Neutrophil (primary cell): ENCODE measurements at regions not wholly inside any gene's neighbourhood (a gene's known extent, or its start where the extent isn't known, plus 50 kb on each side); places are given as distances from the start of the nearest gene placed in this dataset.
A peak's percentile ranks its signal among the peaks of the same experiment; 100 is the strongest.

Source experiments
- H3K27ac ChIP-seq: fragments of 200-600 bp; sonication (generic); 2 replicates; pipeline ENCODE4 v1.5.1; 2016; ENCODE audit warnings: mild to moderate bottlenecking, moderate library complexity
- H3K27me3 ChIP-seq: fragments of 200-600 bp; sonication (generic); 2 replicates; pipeline ENCODE4 v1.6.0; 2016; ENCODE audit warnings: mild to moderate bottlenecking
- H3K36me3 ChIP-seq: fragments of 200-600 bp; sonication (generic); 2 replicates; pipeline ENCODE4 v1.5.1; 2017
- H3K4me1 ChIP-seq, 2 experiments: fragments of 200-600 bp in 1 of 2; sonication (generic) in 1 of 2; 1 replicate in 1 of 2; 2 replicates in 1 of 2; pipeline versions ENCODE4 v1.5.1 to v1.6.1; 2013 to 2016; ENCODE audit warnings: low read depth in 1 of 2, low read length in 1 of 2, mild to moderate bottlenecking in 1 of 2, moderate library complexity in 1 of 2; ENCODE audit not compliant: control insufficient read depth in 1 of 2, insufficient read depth in 1 of 2
- H3K4me3 ChIP-seq, 2 experiments: fragments of 200-600 bp in 1 of 2; sonication (generic) in 1 of 2; 1 replicate in 1 of 2; 2 replicates in 1 of 2; pipeline ENCODE4 v1.5.1; 2013 to 2016; ENCODE audit warnings: low read depth in 1 of 2, low read length in 1 of 2, mild to moderate bottlenecking in 1 of 2, moderate library complexity in 1 of 2
- H3K9me3 ChIP-seq: fragments of 200-600 bp; sonication (generic); 2 replicates; pipeline ENCODE4 v1.5.1; 2016
- CTCF ChIP-seq: fragments of 200-600 bp; sonication (generic); IDR thresholded peaks from 2 replicates; pipeline ENCODE4 v1.5.1; 2016; ENCODE audit warnings: antibody characterized with exemption

- Histone ChIP-seq H3K4me3 (no peak overlapping the region), H3K4me1 (no peaks in the 10 kb centered on the region), H3K36me3 (no peaks in the 10 kb centered on the region), H3K27me3 (no peaks in the 10 kb centered on the region), H3K27ac (no peak overlapping the region), H3K9me3 (no peaks in the 10 kb centered on the region)
- TF ChIP-seq CTCF = no peak
Measured at GRCh38 chr18:29104227-29104626, 927.3 kb upstream of the CDH2 start.

- H3K27ac ChIP-seq = no peak overlapping the region
- no peak for TF ChIP-seq CTCF
- no peaks in the 10 kb centered on the region for H3K27me3 ChIP-seq
- no peaks in the 10 kb centered on the region for H3K9me3 ChIP-seq
- H3K4me3 ChIP-seq = peak overlapping the region in 1 of 2 experiments; percentile 3
- peaks cover 0 to 12% of the 10 kb centered on the region in 2 experiments for H3K4me1 ChIP-seq
- H3K36me3 ChIP-seq = no peaks in the 10 kb centered on the region
Measured at GRCh38 chr18:29096079-29096770, 919.3 kb upstream of the CDH2 start.

GRCh38 chr18:29087616-29088246 lies 910.8 kb upstream of the CDH2 start:
- Histone ChIP-seq H3K4me3 (no peak overlapping the region), H3K27me3 (no peaks in the 10 kb centered on the region), H3K4me1 (peaks cover 0 to 8% of the 10 kb centered on the region in 2 experiments), H3K36me3 (no peaks in the 10 kb centered on the region), H3K27ac (no peak overlapping the region), H3K9me3 (no peaks in the 10 kb centered on the region)
- TF ChIP-seq CTCF = no peak

GRCh38 chr18:29084120-29084519 lies 907.2 kb upstream of the CDH2 start:
- H3K36me3 ChIP-seq = no peaks in the 10 kb centered on the region
- no peak for TF ChIP-seq CTCF

GRCh38 chr18:29083545-29083944 lies 906.6 kb upstream of the CDH2 start:
- no peaks in the 10 kb centered on the region for H3K36me3 ChIP-seq
- no peak overlapping the region for H3K4me3 ChIP-seq

More at GRCh38 chr18:29084120-29084519, 907.2 kb upstream of the CDH2 start:
- H3K27me3 ChIP-seq = no peaks in the 10 kb centered on the region
- no peaks in the 10 kb centered on the region for H3K9me3 ChIP-seq
- H3K27ac ChIP-seq = no peak overlapping the region
- H3K4me1 ChIP-seq = peaks cover 0 to 8% of the 10 kb centered on the region in 2 experiments
- H3K4me3 ChIP-seq = no peak overlapping the region

More at GRCh38 chr18:29083545-29083944, 906.6 kb upstream of the CDH2 start:
- no peak for TF ChIP-seq CTCF
- Histone ChIP-seq H3K9me3 (no peaks in the 10 kb centered on the region), H3K4me1 (peaks cover 0 to 8% of the 10 kb centered on the region in 2 experiments), H3K27me3 (no peaks in the 10 kb centered on the region), H3K27ac (no peak overlapping the region)
